ENCODE measurements at regions not wholly inside any gene's neighbourhood (a gene's known extent, or its start where the extent isn't known, plus 50 kb on each side); places are given as distances from the start of the nearest gene placed in this dataset.

GRCh38 chr9:107158321-107158720 is 124.8 kb upstream of the RAD23B start:
- TF ChIP-seq CTCF (IDR thresholded peaks at IDR 0.05) (peak in 3 of 6 experiments; percentile 20 to 26 (median 24)), POLR2A (IDR thresholded peaks at IDR 0.05) (no peak)

Data from thyroid gland (tissue), 4 donors.